IMR-90 (cell line): ENCODE measurements at regions not wholly inside any gene's neighbourhood (a gene's known extent, or its start where the extent isn't known, plus 50 kb on each side); places are given as distances from the start of the nearest gene placed in this dataset.
"Not testable (repeated sequence)": the region's sequence is repeated elsewhere in the genome, so short reads cannot be mapped to it uniquely, and the experiment has no call there.

Experiments used
- ATAC-seq: fragments of 200-7000 bp; cut with Tn5 transposase; 2 replicates; pipeline ENCODE4 v1.9.1; 2020; ENCODE audit warnings: low read depth, mild to moderate bottlenecking, moderate library complexity
- BruUV-seq: library from RNA; stranded (reverse); fragments of 400-500 nt; replicated peaks from 2 replicates; lab custom pipeline; 2021; lab: Mats Ljungman, UMichigan
- CTCF ChIA-PET: fragments of 300-600 bp; formaldehyde crosslinking; extraction: SDS; loops from one replicate; lab custom pipeline; 2021; ENCODE audit warnings: antibody characterized with exemption; lab: Yijun Ruan, JAX
- POLR2A ChIA-PET: fragments of 300-600 bp; sonication (Branson Sonifier 250); formaldehyde crosslinking; loops from one replicate; lab custom pipeline; 2022; ENCODE audit warnings: antibody characterized with exemption; ENCODE audit not compliant: unreplicated experiment; lab: Charles Lee
- DNase-seq: peaks from one replicate; pipeline ENCODE4 v3.0.0; 2013
- H2AFZ ChIP-seq: replicated peaks from 2 replicates; pipeline ENCODE3; 2013; ENCODE audit warnings: low read length, mild to moderate bottlenecking; ENCODE audit not compliant: poor library complexity
- H2AK5ac ChIP-seq: 2 replicates; pipeline ENCODE4 v1.6.1; 2013; ENCODE audit warnings: low read depth, low read length, inconsistent platforms
- H2AK9ac ChIP-seq: replicated peaks from 2 replicates; pipeline ENCODE3; 2013; ENCODE audit warnings: mild to moderate bottlenecking, low read depth, low read length, moderate library complexity; ENCODE audit not compliant: poor library complexity
- H2BK120ac ChIP-seq: 2 replicates; pipeline ENCODE4 v1.6.1; 2013; ENCODE audit warnings: low read depth, low read length, inconsistent platforms
- H2BK15ac ChIP-seq: 3 replicates; pipeline ENCODE4 v1.6.1; 2013; ENCODE audit warnings: low read depth, low read length, inconsistent platforms
- H2BK20ac ChIP-seq: 2 replicates; pipeline ENCODE4 v1.6.1; 2013; ENCODE audit warnings: low read depth, mild to moderate bottlenecking, inconsistent platforms, low read length, moderate library complexity
- H2BK5ac ChIP-seq: 2 replicates; pipeline ENCODE4 v1.6.1; 2013; ENCODE audit warnings: mild to moderate bottlenecking, low read depth, low read length, inconsistent platforms; ENCODE audit not compliant: poor library complexity, severe bottlenecking
- H3K14ac ChIP-seq: replicated peaks from 2 replicates; pipeline ENCODE4 v1.6.1; 2013; ENCODE audit warnings: low read depth, low read length, inconsistent platforms
- H3K18ac ChIP-seq: 2 replicates; pipeline ENCODE4 v1.6.1; 2013; ENCODE audit warnings: low read depth, low read length, control low read depth
- H3K23ac ChIP-seq: 2 replicates; pipeline ENCODE4 v1.6.1; 2013; ENCODE audit warnings: low read depth, low read length, inconsistent platforms
- H3K27ac ChIP-seq: 2 replicates; pipeline ENCODE4 v1.5.1; 2013; ENCODE audit warnings: mild to moderate bottlenecking, control low read depth, low read length; ENCODE audit not compliant: insufficient read depth
- H3K27me3 ChIP-seq: 2 replicates; pipeline ENCODE4 v1.6.1; 2013; ENCODE audit warnings: low read length; ENCODE audit not compliant: control insufficient read depth, insufficient read depth
- H3K36me3 ChIP-seq: 2 replicates; pipeline ENCODE4 v1.6.1; 2013; ENCODE audit warnings: low read length, mixed read lengths; ENCODE audit not compliant: control insufficient read depth, insufficient read depth
- H3K4ac ChIP-seq: 2 replicates; pipeline ENCODE4 v1.6.1; 2013; ENCODE audit warnings: low read depth, low read length, inconsistent platforms
- H3K4me1 ChIP-seq: 2 replicates; pipeline ENCODE4 v1.6.1; 2013; ENCODE audit warnings: low read length, mixed read lengths; ENCODE audit not compliant: control insufficient read depth, insufficient read depth
- H3K4me2 ChIP-seq: 2 replicates; pipeline ENCODE4 v1.6.1; 2013; ENCODE audit warnings: low read depth, mild to moderate bottlenecking, control low read depth, low read length, moderate library complexity
- H3K4me3 ChIP-seq: 2 replicates; pipeline ENCODE4 v1.5.1; 2013; ENCODE audit warnings: low read depth, mild to moderate bottlenecking, control low read depth, low read length, moderate library complexity; ENCODE audit not compliant: insufficient read depth
- H3K56ac ChIP-seq: 2 replicates; pipeline ENCODE4 v1.6.1; 2013; ENCODE audit warnings: low read length, inconsistent platforms; ENCODE audit not compliant: insufficient read depth; ENCODE audit errors: extremely low read depth
- H3K79me1 ChIP-seq, 2 experiments: 2 replicates each; pipeline ENCODE4 v1.6.1; 2013; ENCODE audit warnings: low read length in 2 of 2, inconsistent platforms in 1 of 2, low read depth in 1 of 2
- H3K9ac ChIP-seq: 2 replicates; pipeline ENCODE4 v1.6.1; 2013; ENCODE audit warnings: low read depth, low read length, control low read depth
- H3K9me1 ChIP-seq: 2 replicates; pipeline ENCODE4 v1.6.1; 2013; ENCODE audit warnings: low read length, inconsistent platforms; ENCODE audit not compliant: insufficient read depth
- H3K9me3 ChIP-seq: 2 replicates; pipeline ENCODE4 v1.6.1; 2013; ENCODE audit warnings: low read length; ENCODE audit not compliant: control insufficient read depth, insufficient read depth
- H4K20me1 ChIP-seq: 2 replicates; pipeline ENCODE4 v1.6.1; 2013; ENCODE audit warnings: low read length, inconsistent platforms; ENCODE audit not compliant: insufficient read depth
- H4K5ac ChIP-seq: 2 replicates; pipeline ENCODE4 v1.6.1; 2013; ENCODE audit warnings: mild to moderate bottlenecking, low read depth, low read length, control low read depth
- H4K8ac ChIP-seq, 2 experiments: 2 replicates each; pipeline ENCODE4 v1.6.1; 2013; ENCODE audit warnings: low read depth in 2 of 2, low read length in 2 of 2, control low read depth in 1 of 2, inconsistent platforms in 1 of 2
- H4K91ac ChIP-seq: 2 replicates; pipeline ENCODE4 v1.6.1; 2013; ENCODE audit warnings: low read depth, low read length, inconsistent platforms; ENCODE audit not compliant: insufficient read depth
- WGBS, 2 experiments: methylation state at CpG; one replicate each; pipeline versions ENCODE4 v1.1.5 to v1.1.7; 2013; ENCODE audit warnings: missing lambda C conversion rate in 2 of 2; ENCODE audit not compliant: insufficient read length in 1 of 2; ENCODE audit errors: extremely low coverage in 2 of 2; 5-methylcytosine and 5-hydroxymethylcytosine counted together
- dilution Hi-C: fragments of 300-500 bp; cut with HindIII; formaldehyde crosslinking; loops from one replicate; pipeline ENCODE4 v1.14.3; 2018; ENCODE audit warnings: low sequenced_read_pairs; ENCODE audit not compliant: unreplicated experiment
- in situ Hi-C: fragments of 300-500 bp; cut with MboI; formaldehyde crosslinking; loops from 3 replicates; pipeline ENCODE4 v1.14.3; 2019; ENCODE audit warnings: low sequenced_read_pairs, inconsistent platforms, mixed read lengths
- intact Hi-C: fragments of 100-400 bp; cut with micrococcal nuclease; formaldehyde crosslinking; loops from 2 replicates; pipeline ENCODE4 v1.10.0; 2022

- H3K23ac ChIP-seq, H2AK9ac ChIP-seq, BruUV-seq, H3K14ac ChIP-seq, H2BK5ac ChIP-seq, ATAC-seq, POLR2A ChIA-PET, H3K18ac ChIP-seq, H2BK15ac ChIP-seq, H2AFZ ChIP-seq, H3K9me1 ChIP-seq, H3K56ac ChIP-seq, H3K4ac ChIP-seq, H2BK120ac ChIP-seq, H4K5ac ChIP-seq, H3K4me2 ChIP-seq, H3K4me1 ChIP-seq, H2AK5ac ChIP-seq, H3K4me3 ChIP-seq, H3K79me1 ChIP-seq, in situ Hi-C loops, H2BK20ac ChIP-seq, H3K27me3 ChIP-seq, H4K20me1 ChIP-seq, H3K9me3 ChIP-seq, dilution Hi-C loops, H4K8ac ChIP-seq, CTCF ChIA-PET, H3K9ac ChIP-seq, H3K36me3 ChIP-seq, H3K27ac ChIP-seq, intact Hi-C loops, DNase-seq, H4K91ac ChIP-seq: not testable (repeated sequence)
- 60% methylated on average over 2 of the region's 11 CpGs; no CpG with 5 or more reads in 1 of the 2 experiments for WGBS, 2 experiments
These were observed 385.9 kb upstream of the CXorf51A start for GRCh38 chrX:147200494-147200893.
